Naive thymus-derived CD8-positive, alpha-beta T cell (primary cell): ENCODE measurements at regions not wholly inside any gene's neighbourhood (a gene's known extent, or its start where the extent isn't known, plus 50 kb on each side); places are given as distances from the start of the nearest gene placed in this dataset.
A peak's percentile ranks its signal among the peaks of the same experiment; 100 is the strongest.
"Not testable (repeated sequence)": the region's sequence is repeated elsewhere in the genome, so short reads cannot be mapped to it uniquely, and the experiment has no call there.

Experiments used
- ATAC-seq, 2 donors: fragments of 150-1000 bp; cut with Tn5 transposase in 1 of 2; sonication (Bioruptor Pico), chemical (Tn5 transposase) in 1 of 2; 1 replicate in 1 of 2; 2 replicates in 1 of 2; pipeline ENCODE4 v1.10.0; 2021; ENCODE audit warnings: mild to moderate bottlenecking in 2 of 2, moderate library complexity in 2 of 2
- POLR2A ChIA-PET: fragments of 350-600 bp; sonication (Branson Sonifier 250); formaldehyde crosslinking; loops from one replicate; lab custom pipeline; 2021; ENCODE audit warnings: antibody characterized with exemption; lab: Charles Lee
- DNase-seq, 10 donors: peaks; one replicate each; pipeline versions ENCODE4 v3.0.0 to v3.0.0-alpha.2; 2020 to 2022
- H3K27ac Mint-ChIP-seq, 10 donors: one replicate each; pipeline ENCODE4 v1.8.0; 2020 to 2022; ENCODE audit warnings: mild to moderate bottlenecking in 10 of 10, mixed read lengths in 10 of 10, moderate library complexity in 4 of 10, inconsistent platforms in 1 of 10
- H3K27me3 Mint-ChIP-seq, 5 donors: one replicate each; pipeline ENCODE4 v1.8.0; 2021 to 2022; ENCODE audit warnings: mixed read lengths in 5 of 5
- H3K36me3 Mint-ChIP-seq, 3 donors: one replicate each; pipeline ENCODE4 v1.8.0; 2020 to 2022; ENCODE audit warnings: mixed read lengths in 3 of 3, mild to moderate bottlenecking in 2 of 3, inconsistent platforms in 1 of 3
- H3K4me1 Mint-ChIP-seq, 4 donors: one replicate each; pipeline ENCODE4 v1.8.0; 2021 to 2022; ENCODE audit warnings: mixed read lengths in 4 of 4
- H3K4me3 Mint-ChIP-seq, 10 donors: one replicate each; pipeline ENCODE4 v1.8.0; 2020 to 2022; ENCODE audit warnings: mild to moderate bottlenecking in 10 of 10, mixed read lengths in 10 of 10, moderate library complexity in 6 of 10, inconsistent platforms in 1 of 10
- H3K9me3 Mint-ChIP-seq, 9 donors: one replicate each; pipeline ENCODE4 v1.8.0; 2020 to 2022; ENCODE audit warnings: mixed read lengths in 9 of 9, mild to moderate bottlenecking in 3 of 9, inconsistent platforms in 1 of 9, moderate library complexity in 1 of 9

DNA sequence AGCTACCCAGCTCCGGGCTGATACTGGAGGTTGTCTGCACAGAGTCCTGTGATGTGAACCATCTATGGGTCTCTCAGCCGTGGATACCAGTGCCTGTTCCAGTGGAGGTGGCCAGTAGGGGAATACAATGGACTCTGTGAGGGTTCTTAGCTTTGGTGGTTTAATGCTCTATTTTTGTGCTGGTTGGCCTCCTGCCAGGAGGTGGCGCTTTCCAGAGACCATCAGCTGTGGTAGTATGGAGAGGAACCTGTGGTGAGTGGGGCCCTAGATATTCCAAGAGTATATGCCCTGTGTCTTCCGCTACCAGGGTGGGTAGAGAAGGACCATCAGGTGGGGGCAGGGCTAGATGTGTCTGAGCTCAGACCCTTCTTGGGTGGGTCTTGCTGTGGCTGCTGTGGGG is 103.0 kb upstream of the RXFP1 start:
- H3K4me1 Mint-ChIP-seq, POLR2A ChIA-PET, H3K36me3 Mint-ChIP-seq, H3K27ac Mint-ChIP-seq, ATAC-seq, DNase-seq, H3K4me3 Mint-ChIP-seq: not testable (repeated sequence)
- Mint-ChIP-seq H3K27me3 (peaks cover 0 to 15% (median 5%) of the 10 kb centered on the region in 5 donors), H3K9me3 (peaks cover 0 to 12% (median 5%) of the 10 kb centered on the region in 9 donors)

GRCh38 chr4:158420782-158421181 is 100.9 kb upstream of the RXFP1 start:
- Mint-ChIP-seq H3K4me3 (no peak overlapping the region), H3K27ac (no peak overlapping the region), H3K36me3 (no peaks in the 10 kb centered on the region), H3K4me1 (no peaks in the 10 kb centered on the region), H3K9me3 (peaks cover 0 to 11% (median 4%) of the 10 kb centered on the region in 9 donors), H3K27me3 (peaks cover 0 to 19% (median 5%) of the 10 kb centered on the region in 5 donors)
- no peak for ATAC-seq
- POLR2A ChIA-PET = no interaction called here
- DNase-seq = no peak

DNA sequence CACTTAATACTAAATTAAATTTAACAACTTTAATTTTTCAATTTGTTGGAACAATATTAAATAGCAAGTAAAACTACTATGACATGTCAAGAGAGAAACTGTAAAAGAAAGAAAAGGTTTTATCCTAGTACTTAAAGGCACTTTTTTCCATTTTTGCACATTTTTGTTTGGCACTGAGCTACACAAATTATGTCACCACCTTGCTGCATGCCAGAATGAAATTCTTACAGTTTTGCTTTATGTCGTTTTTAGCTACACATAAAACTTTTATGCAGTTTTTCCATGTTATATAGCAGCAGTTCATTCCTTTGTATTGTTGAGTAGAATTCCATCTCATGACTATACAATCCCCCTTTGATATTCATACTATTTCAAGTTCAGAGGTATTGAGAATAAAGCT is 99.1 kb upstream of the RXFP1 start:
- Mint-ChIP-seq H3K9me3 (peaks cover 0 to 6% (median 2%) of the 10 kb centered on the region in 9 donors), H3K4me3 (no peak overlapping the region), H3K4me1 (no peaks in the 10 kb centered on the region), H3K36me3 (no peaks in the 10 kb centered on the region), H3K27ac (no peak overlapping the region), H3K27me3 (peaks cover 2 to 32% (median 10%) of the 10 kb centered on the region in 5 donors)
- DNase-seq (no peak), ATAC-seq (no peak)
- POLR2A ChIA-PET = no interaction called here

DNA sequence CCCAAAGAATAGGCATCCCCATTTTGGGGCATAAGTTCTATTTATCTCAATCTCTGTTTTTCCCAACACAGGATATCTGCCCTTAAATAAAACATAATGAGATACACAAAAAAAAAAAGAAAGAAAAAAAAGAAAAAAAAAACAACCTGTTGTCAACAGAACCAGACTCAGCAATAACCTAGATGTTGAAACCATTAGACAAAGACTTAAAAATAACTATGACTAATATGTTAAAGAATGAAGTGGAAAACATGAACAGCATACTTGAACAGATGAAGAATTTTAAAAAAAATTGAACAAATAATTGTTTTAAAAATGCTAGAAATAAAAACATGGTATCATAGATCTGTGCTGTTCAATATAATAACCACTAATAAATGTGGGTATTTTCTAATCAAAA is 93.4 kb upstream of the RXFP1 start:
- POLR2A ChIA-PET = no interaction called here
- ATAC-seq (no peak), DNase-seq (no peak)
- Mint-ChIP-seq H3K27me3 (peaks cover 2 to 27% (median 10%) of the 10 kb centered on the region in 5 donors), H3K4me1 (no peaks in the 10 kb centered on the region), H3K27ac (peak overlapping the region in 1 of 10 donors; percentile 40), H3K9me3 (peaks cover 0 to 14% (median 2%) of the 10 kb centered on the region in 9 donors), H3K4me3 (no peak overlapping the region), H3K36me3 (no peaks in the 10 kb centered on the region)

GRCh38 chr4:158442736-158443135 is 78.9 kb upstream of the RXFP1 start:
- DNase-seq (no peak), ATAC-seq (no peak)
- peak overlapping the region in 1 of 10 donors; percentile 57 for H3K27ac Mint-ChIP-seq
- POLR2A ChIA-PET = no interaction called here
- H3K9me3 Mint-ChIP-seq = peaks cover 0 to 9% (median 0%) of the 10 kb centered on the region in 9 donors
- no peak overlapping the region for H3K4me3 Mint-ChIP-seq
- no peaks in the 10 kb centered on the region for H3K4me1 Mint-ChIP-seq
- no peaks in the 10 kb centered on the region for H3K36me3 Mint-ChIP-seq
- peaks cover 0 to 3% (median 0%) of the 10 kb centered on the region in 5 donors for H3K27me3 Mint-ChIP-seq

GRCh38 chr4:158443731-158444130 is 78.0 kb upstream of the RXFP1 start:
- H3K4me3 Mint-ChIP-seq = no peak overlapping the region
- no peaks in the 10 kb centered on the region for H3K36me3 Mint-ChIP-seq
- DNase-seq (no peak), ATAC-seq (no peak)
- peaks cover 0 to 9% (median 0%) of the 10 kb centered on the region in 9 donors for H3K9me3 Mint-ChIP-seq
- POLR2A ChIA-PET = no interaction called here
- H3K27ac Mint-ChIP-seq = no peak overlapping the region
- no peaks in the 10 kb centered on the region for H3K4me1 Mint-ChIP-seq
- peaks cover 0 to 3% (median 0%) of the 10 kb centered on the region in 5 donors for H3K27me3 Mint-ChIP-seq

DNA sequence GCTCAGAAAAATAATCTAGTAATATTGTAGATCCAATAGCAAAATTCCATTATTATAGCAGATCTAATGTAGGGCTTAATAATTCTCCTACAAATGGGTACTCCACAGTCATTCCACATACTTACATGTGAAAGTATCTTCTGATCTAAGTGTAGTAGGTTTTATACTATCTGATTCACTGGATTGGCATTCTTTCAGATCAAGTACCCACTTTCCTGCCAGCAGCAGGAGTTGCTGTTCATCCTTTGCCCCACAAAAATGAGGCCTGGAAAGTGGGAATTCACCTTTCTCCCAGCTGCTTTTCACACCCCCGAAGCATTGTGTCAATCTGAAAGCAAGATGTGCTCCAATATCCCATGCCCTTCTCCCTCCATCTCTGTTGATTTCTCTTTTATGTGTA is 77.1 kb upstream of the RXFP1 start:
- POLR2A ChIA-PET = no interaction called here
- DNase-seq = no peak
- peaks cover 0 to 7% (median 0%) of the 10 kb centered on the region in 9 donors for H3K9me3 Mint-ChIP-seq
- no peak overlapping the region for H3K27ac Mint-ChIP-seq
- peaks cover 0 to 3% (median 0%) of the 10 kb centered on the region in 5 donors for H3K27me3 Mint-ChIP-seq
- H3K4me1 Mint-ChIP-seq = no peaks in the 10 kb centered on the region
- H3K36me3 Mint-ChIP-seq = no peaks in the 10 kb centered on the region
- no peak overlapping the region for H3K4me3 Mint-ChIP-seq
- no peak for ATAC-seq

GRCh38 chr4:158446106-158446505 is 75.6 kb upstream of the RXFP1 start:
- ATAC-seq (no peak), DNase-seq (no peak)
- no peak overlapping the region for H3K4me3 Mint-ChIP-seq
- no peak overlapping the region for H3K27ac Mint-ChIP-seq
- POLR2A ChIA-PET = no interaction called here
- H3K27me3 Mint-ChIP-seq = peaks cover 0 to 2% (median 0%) of the 10 kb centered on the region in 5 donors
- H3K4me1 Mint-ChIP-seq = no peaks in the 10 kb centered on the region
- no peaks in the 10 kb centered on the region for H3K36me3 Mint-ChIP-seq
- peaks cover 0 to 7% (median 0%) of the 10 kb centered on the region in 9 donors for H3K9me3 Mint-ChIP-seq

- POLR2A ChIA-PET = no interaction called here
- no peak overlapping the region for H3K4me3 Mint-ChIP-seq
- no peaks in the 10 kb centered on the region for H3K27me3 Mint-ChIP-seq
These were observed 70.9 kb upstream of the RXFP1 start for GRCh38 chr4:158450741-158451140.

GRCh38 chr4:158452116-158452515 is 69.6 kb upstream of the RXFP1 start:
- H3K27ac Mint-ChIP-seq = not testable (repeated sequence)

More at GRCh38 chr4:158450741-158451140, 70.9 kb upstream of the RXFP1 start:
- Mint-ChIP-seq H3K4me1 (no peaks in the 10 kb centered on the region), H3K36me3 (no peaks in the 10 kb centered on the region), H3K9me3 (peaks cover 0 to 17% (median 4%) of the 10 kb centered on the region in 9 donors), H3K27ac (no peak overlapping the region)
- DNase-seq (no peak), ATAC-seq (no peak)

DNA sequence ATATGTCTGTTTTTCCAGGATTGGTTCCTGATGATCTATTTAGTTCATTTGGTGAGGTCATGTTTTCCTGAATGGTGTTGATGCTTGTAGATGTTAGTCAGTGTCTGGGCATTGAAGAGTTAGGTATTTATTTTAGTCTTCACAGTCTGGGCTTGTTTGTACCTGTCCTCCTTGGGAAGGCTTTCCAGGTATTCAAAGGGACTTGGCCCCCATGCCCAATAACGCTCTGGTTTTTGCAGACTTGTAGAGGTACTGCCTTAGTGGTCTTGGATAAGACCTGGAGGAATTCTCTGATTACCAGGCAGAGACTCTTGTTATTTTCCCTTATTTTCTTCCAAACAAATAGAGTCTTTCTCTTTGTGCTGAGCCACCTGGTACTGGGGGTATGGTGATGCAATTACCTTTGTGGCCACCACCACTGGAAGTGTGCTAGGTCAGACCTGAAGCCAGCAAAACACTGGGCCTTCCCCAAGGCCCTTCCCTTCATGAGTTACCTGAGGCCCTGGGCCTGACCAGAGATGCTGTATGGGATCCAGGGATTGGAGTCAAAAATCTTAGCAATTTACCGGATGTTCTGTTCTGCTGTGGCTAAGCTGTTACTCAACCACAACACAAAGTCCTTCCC is 63.3 kb upstream of the RXFP1 start:
- Mint-ChIP-seq H3K27me3 (peaks cover 0 to 13% (median 1%) of the 10 kb centered on the region in 5 donors), H3K4me3 (no peak overlapping the region), H3K9me3 (peaks cover 0 to 13% (median 10%) of the 10 kb centered on the region in 9 donors), H3K36me3 (no peaks in the 10 kb centered on the region), H3K4me1 (no peaks in the 10 kb centered on the region), H3K27ac (no peak overlapping the region)
- ATAC-seq = no peak
- POLR2A ChIA-PET = no interaction called here
- DNase-seq = no peak

More at GRCh38 chr4:158452116-158452515, 69.6 kb upstream of the RXFP1 start:
- H3K27me3 Mint-ChIP-seq, ATAC-seq, H3K4me3 Mint-ChIP-seq, POLR2A ChIA-PET, H3K4me1 Mint-ChIP-seq, H3K36me3 Mint-ChIP-seq, DNase-seq: not testable (repeated sequence)
- peaks cover 2 to 20% (median 8%) of the 10 kb centered on the region in 9 donors for H3K9me3 Mint-ChIP-seq

DNA sequence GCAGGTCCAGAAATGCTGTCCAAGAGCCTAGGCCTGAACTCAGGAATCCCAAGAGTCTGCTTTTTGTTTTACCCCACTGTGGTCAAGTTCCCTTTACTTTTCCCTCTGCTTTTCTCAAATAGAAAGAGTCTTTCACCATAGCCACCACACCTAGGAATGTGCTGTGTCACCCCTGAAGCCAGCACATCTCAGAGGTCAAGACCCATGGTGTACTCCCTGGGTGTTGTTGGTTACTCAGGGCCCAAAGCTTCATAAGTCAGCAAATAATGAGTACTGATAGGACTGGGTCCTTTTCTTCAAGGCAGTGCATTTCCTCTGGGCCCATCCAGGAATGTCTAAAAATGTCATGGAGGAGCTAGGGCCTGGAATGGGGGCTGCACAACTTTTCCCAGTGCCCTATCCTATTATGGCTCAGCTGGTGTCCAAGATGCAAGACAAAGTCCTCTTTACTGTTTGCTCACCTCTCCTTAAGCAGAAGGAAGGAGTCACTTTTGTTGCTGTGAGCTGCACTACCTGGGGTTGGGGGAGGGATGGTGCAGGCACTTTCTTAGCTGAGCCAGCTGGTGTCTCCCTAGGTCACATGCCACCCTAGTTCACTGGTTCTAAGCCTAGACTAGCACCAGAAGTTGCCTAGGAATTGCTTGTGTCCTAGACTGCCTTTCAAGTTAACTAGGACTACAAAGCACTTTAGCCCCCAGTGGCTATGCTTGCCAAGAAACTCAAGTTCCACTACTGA is 62.4 kb upstream of the RXFP1 start:
- POLR2A ChIA-PET = no interaction called here
- H3K27ac Mint-ChIP-seq = no peak overlapping the region
- peaks cover 0 to 13% (median 10%) of the 10 kb centered on the region in 9 donors for H3K9me3 Mint-ChIP-seq
- DNase-seq (no peak), ATAC-seq (no peak)
- H3K4me1 Mint-ChIP-seq = no peaks in the 10 kb centered on the region
- H3K36me3 Mint-ChIP-seq = no peaks in the 10 kb centered on the region
- H3K27me3 Mint-ChIP-seq = peaks cover 0 to 13% (median 1%) of the 10 kb centered on the region in 5 donors
- H3K4me3 Mint-ChIP-seq = no peak overlapping the region

DNA sequence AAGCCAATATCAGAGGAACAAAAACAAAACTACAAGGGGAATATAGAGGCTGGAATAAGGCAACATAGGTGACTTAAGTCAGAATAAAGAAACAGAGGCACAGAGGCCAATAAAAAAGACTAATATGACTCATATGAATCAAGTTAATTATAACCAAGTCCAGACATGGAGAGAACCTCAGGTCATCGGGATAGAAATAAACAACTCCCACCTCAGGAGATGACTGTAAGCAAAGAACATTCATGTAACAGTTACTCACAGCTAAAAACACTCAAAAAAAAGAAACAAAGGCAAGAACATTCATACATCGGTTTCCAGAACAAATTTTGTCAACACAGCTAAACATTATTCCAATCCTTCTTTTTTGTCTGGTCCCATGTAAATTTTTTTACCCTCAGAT is 60.3 kb upstream of the RXFP1 start:
- H3K4me3 Mint-ChIP-seq = no peak overlapping the region
- ATAC-seq = no peak
- no peak for DNase-seq
- POLR2A ChIA-PET = no interaction called here
- H3K27me3 Mint-ChIP-seq = peaks cover 0 to 16% (median 1%) of the 10 kb centered on the region in 5 donors
- peaks cover 0 to 10% (median 7%) of the 10 kb centered on the region in 9 donors for H3K9me3 Mint-ChIP-seq
- H3K4me1 Mint-ChIP-seq = no peaks in the 10 kb centered on the region
- H3K36me3 Mint-ChIP-seq = no peaks in the 10 kb centered on the region
- H3K27ac Mint-ChIP-seq = no peak overlapping the region
